NCI-H524 (cell line): ENCODE measurements at regions not wholly inside any gene's neighbourhood (a gene's known extent, or its start where the extent isn't known, plus 50 kb on each side); places are given as distances from the start of the nearest gene placed in this dataset.
"Not testable (repeated sequence)": the region's sequence is repeated elsewhere in the genome, so short reads cannot be mapped to it uniquely, and the experiment has no call there.

Experiments
- DNase-seq, 2 experiments: peaks; one replicate each; lab custom pipeline; 2025; lab: John Stamatoyannopoulos, UW

DNA sequence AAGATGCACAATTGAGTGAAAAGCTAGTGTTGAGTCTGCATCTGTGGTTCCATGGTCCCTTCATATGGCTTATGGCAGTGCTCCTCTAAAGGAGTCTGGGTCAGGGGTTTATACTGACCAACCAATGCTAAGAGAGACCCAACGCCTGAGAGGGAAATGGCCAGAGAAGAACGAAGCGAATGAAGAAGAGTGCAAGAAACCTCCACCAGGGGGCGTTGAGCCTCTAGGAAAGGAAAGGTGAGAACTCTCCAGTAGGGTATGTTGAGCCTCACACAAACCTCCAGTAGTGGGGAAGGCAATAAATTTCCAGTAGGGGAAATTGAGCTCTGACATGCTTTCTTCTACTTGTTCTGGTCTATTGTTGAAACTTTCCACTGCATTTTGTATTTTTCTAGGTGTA, 470.6 kb downstream of the PRDM9 start:
- DNase-seq = no peak

DNA sequence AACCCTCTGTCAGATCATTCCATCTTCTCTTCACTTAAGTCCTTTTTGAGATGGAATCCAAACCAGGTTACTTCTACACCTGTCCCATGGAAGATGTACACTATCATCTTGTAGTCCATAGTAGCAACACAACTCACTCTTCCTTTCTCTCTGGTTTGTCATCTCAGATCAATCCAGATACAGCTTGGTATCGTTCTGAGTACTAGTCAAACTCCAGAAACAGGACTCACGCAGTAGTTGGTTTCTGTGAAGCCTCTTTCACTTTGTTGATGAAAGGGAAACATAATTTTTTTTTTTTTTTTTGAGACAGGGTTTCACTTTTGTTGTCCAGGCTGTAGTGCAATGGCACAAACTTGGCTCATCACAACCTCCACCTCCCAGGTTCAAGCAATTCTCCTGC, 484.0 kb downstream of the PRDM9 start:
- DNase-seq = no peak

DNA sequence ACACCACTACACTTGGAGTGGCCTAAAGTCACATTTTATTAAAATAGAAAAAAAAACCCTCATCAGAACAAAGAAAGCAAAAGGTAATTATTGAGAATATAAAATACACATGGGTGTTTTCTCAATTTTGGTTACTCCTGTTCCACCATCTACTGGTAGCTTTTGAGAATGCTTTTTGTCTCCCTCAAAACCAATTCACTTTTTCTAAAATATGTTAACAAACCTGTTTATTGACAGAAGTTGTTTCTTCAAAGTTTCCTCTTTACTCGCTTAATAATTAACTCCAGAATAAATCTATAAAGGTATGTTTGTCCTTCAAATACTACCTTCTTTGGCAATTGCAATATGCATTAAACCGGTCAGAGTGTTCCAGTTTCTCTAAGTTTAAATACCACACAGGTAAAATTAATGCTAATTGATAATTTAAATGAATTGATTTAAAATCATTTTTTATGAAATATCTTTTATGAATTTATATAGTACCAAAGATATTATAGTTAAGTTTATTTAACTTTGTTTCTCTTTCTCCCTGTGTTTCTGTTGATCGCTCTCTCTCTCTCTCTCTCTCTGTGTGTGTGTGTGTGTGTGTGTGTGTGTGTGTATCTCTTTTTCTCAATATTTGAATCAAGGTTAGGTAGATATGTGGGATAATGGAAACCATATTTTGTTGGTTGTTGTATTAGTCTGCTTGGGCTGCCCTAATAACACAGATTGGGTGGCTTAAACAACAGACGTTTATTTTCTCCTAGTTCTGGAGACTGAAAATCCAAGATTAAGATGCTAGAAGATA, 487.4 kb downstream of the PRDM9 start:
- DNase-seq = peak in 1 of 2 experiments; percentile 26

DNA sequence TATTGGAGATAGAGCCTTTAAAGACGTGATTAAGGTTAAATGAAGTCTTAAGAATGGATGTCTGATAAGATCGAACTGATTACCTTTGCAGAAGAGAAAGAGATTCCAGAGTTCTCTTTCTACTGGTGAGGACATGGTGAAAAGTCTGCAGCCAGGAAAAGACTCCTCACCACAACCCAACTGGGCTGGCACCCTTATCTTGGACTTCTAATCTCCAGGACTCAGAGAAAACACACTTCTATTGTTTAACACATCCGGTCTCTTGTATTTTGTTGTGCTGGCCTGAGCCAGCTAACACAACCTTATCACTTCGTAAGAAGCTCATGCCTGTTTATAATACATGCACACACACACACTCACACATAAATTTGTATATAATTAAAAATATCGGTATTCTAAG, 489.1 kb downstream of the PRDM9 start:
- no peak for DNase-seq

DNA sequence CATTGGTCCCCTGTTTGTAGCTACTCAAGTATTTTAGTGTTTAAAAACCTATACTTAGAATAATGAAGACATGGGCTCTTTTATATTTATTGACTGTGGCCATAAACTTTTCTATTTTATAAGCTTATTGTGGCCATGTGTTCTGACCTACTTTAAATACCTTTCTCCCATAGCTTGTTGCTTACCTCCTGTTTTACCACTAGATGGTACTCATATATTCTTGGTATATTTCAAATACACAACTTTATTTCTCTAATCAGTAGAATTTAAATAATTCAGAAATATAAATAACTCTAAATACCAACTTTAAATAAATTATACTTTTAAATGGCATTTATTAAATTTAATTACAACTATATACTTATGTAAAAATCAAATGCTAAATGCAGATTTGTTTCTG, 498.0 kb downstream of the PRDM9 start:
- DNase-seq = no peak

DNA sequence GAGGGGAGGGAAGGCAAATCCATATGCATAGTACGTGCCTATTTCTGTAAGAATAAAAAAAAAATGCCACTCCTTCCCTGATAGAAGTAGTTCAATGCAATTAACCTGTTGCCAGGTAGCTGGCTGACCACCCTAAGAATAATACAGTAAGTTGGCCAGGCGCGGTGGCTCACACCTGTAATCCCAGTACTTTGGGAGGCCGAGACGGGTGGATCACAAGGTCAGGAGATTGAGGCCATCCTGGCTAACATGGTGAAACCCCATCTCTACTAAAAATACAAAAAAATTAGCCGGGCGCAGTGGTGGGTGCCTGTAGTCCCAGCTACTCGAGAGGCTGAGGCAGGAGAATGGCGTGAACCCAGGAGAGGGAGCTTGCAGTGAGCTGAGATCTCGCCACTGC, 510.3 kb downstream of the PRDM9 start:
- not testable (repeated sequence) for DNase-seq

DNA sequence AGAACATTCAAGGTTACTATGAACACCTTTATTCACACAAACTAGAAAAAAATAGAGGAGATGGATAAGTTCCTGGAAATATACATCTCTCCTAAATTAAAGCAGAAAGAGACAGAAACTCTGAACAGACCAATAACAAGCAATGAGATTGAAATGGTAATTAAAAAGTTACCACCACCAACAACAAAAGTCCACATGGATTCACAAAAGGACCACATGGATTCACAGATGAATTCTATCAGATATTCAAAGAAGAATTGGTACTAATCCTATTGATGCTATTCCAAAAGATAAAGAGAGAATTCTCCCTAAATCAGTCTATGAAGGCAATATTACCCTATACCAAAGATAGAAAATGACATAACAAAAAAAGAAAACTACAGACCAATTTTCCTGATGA, 518.9 kb downstream of the PRDM9 start:
- DNase-seq = no peak

DNA sequence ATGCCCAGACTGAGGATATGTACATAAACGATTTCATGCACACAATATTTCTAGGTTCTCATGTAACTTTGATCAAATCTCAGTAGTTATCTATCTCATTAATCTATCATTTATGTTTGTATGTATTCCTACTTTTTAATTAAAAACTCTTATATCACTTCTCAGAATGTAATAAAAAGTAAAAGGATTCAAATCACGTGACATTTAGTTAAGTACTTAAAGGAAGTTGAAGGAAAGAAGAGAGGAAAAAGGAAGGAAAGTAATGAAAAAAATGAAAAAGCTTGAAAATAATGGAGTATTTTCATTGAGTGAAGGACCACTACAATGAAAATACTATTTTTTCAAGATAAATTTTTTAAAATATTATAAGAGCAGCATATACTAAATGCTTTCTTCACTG, 535.3 kb downstream of the PRDM9 start:
- no peak for DNase-seq

DNA sequence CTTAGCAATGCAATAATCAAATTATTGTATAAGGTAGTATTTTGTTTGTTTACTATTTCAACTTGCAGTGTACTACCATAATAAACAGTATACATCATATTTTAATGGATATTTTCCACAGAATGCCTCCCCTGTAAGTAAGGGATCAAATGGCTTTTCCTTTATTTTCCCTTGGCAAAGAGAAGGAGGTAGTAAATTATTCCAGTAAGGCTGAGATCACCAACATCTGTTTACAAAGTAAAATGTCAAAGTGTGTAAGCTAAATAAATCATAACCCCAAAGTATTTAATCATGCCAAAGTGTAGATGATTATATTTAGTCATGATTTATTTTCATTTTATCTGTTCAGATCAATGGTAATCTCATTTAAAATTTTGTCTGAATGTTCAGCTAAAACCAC, 537.6 kb downstream of the PRDM9 start:
- no peak for DNase-seq

DNA sequence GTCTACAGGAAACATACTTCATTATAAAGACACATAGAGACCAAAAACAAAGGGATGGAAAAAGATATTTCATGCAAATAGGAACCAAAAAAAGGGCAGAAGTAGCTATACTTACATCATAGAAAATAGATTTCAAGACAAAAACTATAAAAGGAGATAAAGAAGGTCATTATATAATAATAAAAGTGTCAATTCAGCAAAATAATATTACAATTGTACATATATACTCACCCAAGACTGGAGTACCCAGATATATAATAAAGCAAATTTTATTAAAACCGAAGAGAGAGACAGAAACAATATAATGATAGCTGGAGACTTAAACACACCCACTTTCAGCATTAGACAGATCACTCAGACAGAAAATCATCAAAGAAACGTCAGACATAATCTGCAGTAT, 546.3 kb downstream of the PRDM9 start:
- no peak for DNase-seq

DNA sequence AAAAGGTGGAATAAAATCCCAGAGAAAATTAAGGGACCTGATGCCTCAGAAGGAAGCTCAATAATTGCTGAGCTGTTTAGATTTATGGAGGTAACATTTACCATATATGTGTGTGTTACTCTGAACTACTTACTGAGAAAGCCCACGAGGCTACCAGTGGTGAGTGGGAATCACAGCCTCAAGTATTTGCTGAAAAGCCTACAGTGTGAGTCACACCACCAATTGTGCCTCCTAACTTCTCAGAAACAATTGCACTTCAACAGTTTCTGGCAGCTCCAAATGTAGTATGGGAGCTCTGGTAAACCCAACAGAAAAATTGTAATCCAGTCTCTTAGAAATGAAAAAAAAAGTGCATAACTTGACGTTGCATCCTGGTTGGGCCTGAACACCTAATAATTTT, 551.6 kb downstream of the PRDM9 start:
- DNase-seq = no peak

DNA sequence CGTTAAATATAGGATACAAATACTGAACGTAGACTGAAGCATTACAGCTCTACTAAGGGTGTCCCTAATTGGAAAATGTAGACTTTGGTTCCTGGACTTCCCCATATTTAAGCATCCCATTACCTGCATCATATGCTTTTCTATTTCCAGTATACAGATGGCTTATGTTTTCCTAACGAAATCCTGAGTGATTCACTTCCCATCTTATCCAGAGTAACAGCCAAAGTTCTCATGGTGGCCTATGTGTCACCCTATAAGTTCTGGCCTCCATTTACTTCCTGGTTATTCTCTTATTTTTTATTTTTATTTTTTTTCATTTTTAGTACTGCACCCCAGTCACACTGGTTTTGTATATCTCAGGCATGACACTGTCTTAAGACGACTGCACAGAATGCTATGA, 552.3 kb downstream of the PRDM9 start:
- DNase-seq = no peak

DNA sequence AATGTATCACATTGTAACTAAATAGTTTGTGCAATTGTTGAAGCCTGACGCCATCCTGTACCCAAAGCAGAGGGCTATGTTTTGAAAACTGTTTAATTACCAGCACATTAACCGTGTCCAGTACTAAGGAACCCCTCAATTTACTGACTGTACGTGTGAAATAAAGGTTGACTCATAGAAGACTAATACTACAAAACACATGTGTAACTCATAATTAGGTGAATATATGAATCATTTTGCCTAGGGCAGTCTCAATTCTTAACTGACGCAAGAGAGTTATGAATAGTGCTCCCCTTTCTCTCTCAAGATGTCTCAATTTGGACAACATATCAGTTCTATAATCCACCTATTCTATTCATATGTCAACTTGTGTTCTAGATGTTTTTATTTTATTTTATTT, 558.4 kb downstream of the PRDM9 start:
- no peak for DNase-seq

DNA sequence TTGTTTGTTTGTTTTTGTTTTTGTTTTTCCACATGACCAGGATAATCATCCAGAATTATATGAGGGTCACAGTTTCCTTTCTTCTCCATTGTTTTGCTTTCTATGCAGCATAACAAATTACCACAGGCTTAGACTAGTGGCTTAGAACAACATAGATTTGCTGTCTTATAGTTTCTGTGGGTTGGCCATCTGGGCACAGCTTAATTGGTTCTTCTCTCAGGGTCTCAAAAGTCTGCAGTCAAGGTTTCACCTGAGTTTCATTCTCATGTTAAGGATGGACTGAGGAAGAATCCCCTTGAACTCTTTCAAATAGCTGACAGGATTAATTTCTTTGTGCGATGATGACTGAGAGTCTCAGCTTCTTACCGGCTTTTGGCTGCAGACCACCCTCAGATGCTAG, 559.8 kb downstream of the PRDM9 start:
- DNase-seq = no peak

DNA sequence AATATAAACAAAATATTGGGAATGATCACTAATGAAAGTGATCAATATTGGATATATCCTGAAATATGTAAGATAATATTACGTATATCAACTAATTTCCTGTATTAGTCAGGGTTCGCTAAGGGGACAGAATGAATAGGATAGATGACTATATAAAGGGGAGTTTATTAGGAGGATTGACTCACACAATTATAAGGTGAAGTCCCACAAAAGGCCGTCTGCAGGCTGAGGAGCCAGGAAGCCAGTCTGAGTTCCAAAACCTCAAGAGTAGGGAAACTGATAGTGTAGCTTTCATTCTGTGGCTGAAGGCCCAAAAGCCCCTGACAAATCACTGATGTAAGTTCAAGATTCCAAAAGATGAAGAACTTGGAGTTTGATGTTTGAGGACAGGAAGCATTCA, 561.1 kb downstream of the PRDM9 start:
- no peak for DNase-seq

DNA sequence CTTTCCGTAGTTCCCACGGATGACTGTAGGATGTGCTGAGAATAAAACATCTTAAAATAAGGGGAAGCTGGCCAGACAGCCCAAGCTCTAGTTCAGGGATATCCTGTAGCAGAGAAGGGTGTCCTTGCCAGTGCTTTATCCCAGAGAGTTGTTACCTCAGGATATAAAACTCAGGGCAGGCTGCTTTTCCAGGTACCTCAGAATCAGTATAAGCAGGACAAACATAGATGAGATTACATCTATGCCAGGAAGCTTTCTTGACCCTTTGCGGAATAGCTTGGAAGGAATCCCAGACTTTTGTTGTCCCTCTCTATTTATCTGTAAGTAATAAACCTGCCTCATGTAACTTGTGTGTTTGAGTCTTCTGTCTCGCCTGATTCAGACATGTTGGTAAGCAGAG, 565.7 kb downstream of the PRDM9 start:
- DNase-seq = no peak

DNA sequence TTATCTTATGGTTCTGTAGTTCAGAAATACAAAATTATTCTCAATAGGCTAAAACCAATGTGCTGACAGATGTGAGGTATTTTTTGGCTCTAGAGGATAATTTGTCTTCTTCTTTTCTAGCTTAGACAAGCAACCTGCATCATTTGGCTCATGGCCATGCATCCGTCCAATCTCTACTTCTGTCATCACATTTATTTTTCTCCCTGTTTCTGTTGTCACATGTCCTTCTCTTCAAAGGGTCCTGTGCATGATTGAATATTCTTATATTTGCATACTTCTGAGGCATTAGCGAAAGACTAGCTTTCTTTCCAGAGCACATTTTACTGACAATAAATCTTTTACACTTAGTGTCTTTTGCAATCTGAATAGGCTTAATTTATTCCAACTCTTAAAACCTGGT, 564.7 kb downstream of the CDH10 start:
- DNase-seq = peak in 1 of 2 experiments; percentile 20

DNA sequence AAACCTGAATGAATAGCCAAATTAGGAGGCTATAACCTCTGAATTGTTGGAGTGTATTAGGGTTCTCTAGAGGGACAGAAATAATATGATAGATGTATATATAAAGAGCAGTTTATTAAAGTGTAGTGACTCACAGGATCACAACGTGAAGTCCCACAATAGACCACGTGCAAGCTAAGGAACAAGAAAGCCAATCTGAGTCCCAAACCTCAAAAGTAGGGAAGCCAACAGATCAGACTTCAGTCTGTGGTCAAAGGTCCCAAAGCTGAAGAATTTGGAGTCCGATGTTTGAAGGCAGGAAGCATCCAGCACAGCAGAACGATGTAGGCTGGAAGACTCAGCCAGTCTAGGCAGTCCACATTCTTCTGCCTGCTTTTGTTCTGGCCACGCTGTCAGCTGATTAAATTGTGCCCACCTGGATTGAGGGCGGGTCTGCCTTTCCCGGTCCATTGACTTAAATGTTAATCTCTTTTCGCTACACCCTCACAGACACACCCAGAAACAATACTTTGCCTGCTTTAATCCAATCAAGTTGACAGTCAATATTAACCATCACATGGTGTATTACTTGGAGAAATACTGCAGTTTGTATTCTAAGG, 550.6 kb downstream of the CDH10 start:
- no peak for DNase-seq

DNA sequence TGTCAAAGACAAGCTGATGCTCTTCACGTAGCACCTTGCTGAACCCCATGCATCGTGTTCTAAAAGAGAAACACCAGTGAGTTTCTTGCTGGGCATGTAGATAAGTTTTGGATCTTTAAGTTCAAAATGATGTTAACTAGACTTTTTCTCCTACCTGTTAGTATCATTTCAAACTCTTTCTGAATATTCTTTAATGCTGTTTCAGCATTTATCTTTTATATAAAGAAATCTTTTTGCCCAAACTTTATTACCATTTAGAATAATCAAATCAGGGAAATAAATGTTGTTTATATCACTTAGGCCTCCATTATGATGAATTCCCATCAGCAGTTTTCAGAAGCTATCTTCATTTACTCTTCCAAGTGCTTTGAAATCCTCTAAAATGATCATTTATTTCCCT, 542.8 kb downstream of the CDH10 start:
- no peak for DNase-seq

DNA sequence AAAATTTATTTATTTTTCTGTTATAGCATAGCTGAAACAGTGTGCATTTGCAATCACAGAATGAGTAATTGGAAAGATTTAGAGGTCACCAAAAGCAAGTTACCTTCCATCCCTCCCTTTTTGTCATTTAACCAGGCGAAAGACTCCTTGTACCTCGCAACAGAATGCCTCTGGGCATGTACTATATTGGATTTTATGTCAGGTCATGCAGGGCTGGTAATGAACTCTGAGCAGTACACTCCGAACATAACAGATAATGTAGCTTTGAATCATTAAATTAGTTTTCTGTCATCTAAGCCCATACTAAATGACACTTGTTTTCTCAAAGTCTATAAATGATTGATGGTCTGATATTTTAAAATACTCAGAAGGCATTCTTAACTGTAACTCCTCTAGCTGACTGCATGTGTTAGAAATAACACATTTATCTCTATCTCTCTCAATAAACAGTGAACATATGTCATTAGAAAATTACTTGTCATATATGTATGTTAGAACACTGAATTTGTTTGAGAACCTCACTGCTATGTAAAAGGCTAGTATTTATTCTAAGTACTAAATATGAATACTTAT, 541.2 kb downstream of the CDH10 start:
- no peak for DNase-seq

DNA sequence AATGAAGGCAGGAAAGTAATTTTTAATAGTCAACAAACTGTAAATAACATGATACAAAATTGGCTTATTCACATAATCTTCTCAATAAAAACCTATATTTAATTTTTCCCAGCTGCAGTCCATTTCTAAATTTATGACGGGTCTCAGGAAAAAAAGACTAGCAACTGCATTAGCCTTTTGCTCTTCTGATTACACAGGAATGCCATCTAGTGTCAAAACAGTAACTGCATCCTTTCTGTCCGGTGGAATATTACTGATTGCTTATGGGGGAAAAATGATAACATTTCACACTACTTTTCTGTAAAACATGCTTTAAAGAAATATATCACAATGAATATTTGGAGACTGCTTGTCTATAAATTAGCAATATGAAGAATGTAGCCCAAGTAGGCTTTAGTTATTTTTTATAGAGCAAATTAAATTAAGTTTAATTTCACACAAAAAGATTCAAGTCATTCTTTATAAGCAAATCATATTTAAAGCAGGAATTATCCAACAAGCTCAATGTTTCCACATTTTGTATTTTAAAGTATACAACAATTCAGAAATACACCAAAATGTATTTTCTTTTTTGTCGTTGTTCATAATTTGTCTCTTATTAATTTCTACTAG, 534.7 kb downstream of the CDH10 start:
- peak; percentile 20 to 69 for DNase-seq

DNA sequence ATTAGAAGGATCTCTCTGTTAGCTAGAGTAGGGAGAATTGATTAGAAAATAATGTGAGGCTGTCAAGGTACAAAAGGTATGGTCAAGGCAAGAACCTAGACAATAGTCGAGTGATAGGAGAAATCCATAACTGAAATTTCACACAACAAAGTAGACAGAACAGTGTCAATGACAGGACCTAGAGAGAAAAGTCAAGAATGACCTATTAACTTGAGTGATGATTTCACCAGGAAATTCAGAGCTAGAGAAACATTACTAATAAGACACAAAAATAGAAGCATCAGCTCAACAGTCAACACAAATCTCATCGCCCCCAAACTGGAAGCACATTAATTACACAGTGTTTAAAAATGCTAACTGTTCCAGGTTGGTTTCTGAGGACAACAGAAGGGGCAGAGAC, 532.4 kb downstream of the CDH10 start:
- no peak for DNase-seq

DNA sequence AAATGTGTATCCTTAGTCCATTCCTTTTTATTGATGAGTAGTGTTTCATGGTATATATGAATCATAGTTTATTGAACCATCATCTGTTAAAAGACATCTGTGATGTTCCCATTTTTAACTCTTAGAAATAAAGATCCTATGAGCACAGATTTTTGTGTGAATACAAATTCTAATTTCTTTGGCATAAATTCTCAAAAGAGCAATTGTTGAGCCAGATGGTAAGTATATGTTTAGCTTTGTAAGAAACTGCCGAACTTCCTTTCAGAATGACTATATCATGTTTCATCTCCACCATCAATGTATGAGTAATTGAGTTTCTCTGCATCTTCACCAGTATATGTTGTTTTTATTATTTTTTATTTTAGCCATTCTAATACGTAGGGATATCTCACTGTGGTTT, 526.4 kb downstream of the CDH10 start:
- DNase-seq = no peak
